ENCODE measurements at regions not wholly inside any gene's neighbourhood (a gene's known extent, or its start where the extent isn't known, plus 50 kb on each side); places are given as distances from the start of the nearest gene placed in this dataset.
"Not testable (repeated sequence)": the region's sequence is repeated elsewhere in the genome, so short reads cannot be mapped to it uniquely, and the experiment has no call there.

DNA sequence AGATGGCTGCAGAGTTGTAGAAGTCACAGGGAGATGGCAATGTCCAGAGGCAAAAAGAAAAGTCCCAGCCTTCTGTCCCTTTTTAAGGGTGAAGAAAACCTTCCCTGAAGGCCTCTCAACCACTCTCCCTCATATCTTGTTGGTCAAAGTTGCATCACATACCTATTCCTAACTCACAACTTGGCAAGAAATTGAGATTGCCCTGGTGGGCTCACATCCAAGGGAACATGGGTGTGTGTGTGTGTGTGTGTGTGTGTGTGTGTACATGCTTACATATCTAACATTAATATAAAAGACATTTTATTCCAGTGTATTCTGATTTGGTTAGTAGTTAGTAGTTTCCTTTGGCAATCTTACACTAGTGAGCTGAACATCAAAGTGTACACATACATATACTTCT is 144.3 kb upstream of the SALL4 start:
- Histone ChIP-seq H3K27ac (no peak overlapping the region), H3K4me3 (no peak overlapping the region)
- DNase-seq (ENCODE audit: low spot score) = no peak

DNA sequence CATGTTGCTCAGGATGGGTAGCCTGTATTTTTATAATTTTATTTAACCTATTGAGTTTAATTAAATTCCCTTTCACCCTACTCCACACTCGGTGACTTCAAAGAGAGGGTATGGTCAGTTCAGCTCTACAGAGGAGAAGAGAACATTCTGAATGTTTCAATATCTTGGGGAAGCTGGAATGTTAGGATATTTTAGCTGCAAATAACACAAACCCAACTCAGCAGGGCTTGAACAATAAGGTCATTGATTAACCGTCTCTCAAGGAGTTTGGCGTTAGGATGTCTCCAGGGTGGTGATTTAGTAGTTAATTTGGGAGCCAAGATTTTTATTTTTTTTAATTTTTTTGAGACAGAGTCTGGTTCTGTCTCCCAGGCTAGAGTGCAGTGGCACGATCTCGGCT is 143.6 kb upstream of the SALL4 start:
- TF ChIP-seq, protein P1, sequence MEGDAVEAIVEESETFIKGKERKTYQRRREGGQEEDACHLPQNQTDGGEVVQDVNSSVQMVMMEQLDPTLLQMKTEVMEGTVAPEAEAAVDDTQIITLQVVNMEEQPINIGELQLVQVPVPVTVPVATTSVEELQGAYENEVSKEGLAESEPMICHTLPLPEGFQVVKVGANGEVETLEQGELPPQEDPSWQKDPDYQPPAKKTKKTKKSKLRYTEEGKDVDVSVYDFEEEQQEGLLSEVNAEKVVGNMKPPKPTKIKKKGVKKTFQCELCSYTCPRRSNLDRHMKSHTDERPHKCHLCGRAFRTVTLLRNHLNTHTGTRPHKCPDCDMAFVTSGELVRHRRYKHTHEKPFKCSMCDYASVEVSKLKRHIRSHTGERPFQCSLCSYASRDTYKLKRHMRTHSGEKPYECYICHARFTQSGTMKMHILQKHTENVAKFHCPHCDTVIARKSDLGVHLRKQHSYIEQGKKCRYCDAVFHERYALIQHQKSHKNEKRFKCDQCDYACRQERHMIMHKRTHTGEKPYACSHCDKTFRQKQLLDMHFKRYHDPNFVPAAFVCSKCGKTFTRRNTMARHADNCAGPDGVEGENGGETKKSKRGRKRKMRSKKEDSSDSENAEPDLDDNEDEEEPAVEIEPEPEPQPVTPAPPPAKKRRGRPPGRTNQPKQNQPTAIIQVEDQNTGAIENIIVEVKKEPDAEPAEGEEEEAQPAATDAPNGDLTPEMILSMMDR (IDR thresholded peaks at IDR 0.05) = no peak

More for the DNA sequence above, 144.3 kb upstream of the SALL4 start:
- TF ChIP-seq, protein P1 (IDR thresholded peaks at IDR 0.05) = no peak

DNA sequence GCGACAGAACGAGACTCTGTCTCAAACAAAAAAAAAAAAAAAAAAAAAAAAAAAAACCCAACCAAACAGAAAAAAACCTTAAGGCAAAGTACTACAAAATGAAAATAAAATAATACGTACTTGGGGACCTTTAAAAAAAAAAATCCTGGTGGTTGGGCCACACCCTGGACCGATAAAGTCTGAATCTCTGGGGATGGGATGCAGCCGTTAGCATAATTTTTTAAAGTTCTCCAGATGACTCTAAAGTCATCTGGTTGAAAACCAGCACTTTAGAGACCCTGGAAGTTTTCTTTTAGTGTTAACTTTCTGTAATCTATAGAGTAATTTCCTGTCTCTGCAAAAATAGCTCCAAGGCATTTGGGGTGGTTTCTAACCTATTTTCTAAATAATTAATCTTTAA is 142.9 kb upstream of the SALL4 start:
- DNase-seq (ENCODE audit: low spot score) = no peak
- TF ChIP-seq, protein P1 (IDR thresholded peaks at IDR 0.05) = no peak
- Histone ChIP-seq H3K27ac (no peak overlapping the region), H3K4me3 (no peak overlapping the region)

More for the DNA sequence above, 143.6 kb upstream of the SALL4 start:
- no peak overlapping the region for H3K4me3 ChIP-seq
- H3K27ac ChIP-seq = no peak overlapping the region
- DNase-seq (ENCODE audit: low spot score) = no peak

DNA sequence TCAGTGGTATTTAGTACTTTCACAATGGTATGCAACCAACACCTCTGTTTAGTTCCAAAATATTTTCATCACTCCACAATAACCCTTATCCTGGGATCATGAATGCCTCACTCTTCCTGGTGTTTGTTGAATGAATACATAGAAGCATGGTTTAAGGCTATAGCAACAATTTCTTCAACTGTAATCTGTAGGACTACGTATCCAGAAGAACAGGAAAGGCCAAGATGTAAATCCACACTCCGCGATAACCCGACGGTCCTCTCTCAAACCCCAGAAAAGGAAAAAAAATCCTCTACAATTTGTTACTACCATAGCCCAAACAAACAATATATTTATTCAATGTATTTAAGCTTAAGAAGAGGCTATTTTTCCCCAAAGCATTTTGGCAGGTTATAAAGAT is 141.4 kb upstream of the SALL4 start:
- no peak for DNase-seq (ENCODE audit: low spot score)
- H3K27ac ChIP-seq = no peak overlapping the region
- TF ChIP-seq, protein P1 (IDR thresholded peaks at IDR 0.05) = no peak
- no peak overlapping the region for H3K4me3 ChIP-seq

DNA sequence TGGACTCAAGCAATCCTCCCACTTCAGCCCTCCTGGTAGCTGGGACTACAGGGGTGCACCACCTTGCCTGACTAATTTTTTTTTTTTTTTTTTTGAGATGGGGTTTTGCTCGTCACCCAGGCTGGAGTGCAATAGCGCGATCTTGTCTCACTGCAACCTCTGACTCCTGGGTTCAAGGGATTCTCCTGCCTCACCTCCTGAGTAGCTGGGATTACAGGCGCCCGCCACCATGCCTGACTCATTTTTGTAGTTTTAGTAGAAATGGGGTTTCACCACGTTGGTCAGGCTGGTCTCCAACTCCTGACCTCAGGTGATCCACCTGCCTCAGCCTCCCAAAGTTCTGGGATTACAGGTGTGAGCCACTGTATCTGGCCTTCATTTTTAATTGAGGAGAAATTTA is 141.0 kb upstream of the SALL4 start:
- not testable (repeated sequence) for H3K4me3 ChIP-seq; H3K27ac ChIP-seq; DNase-seq (ENCODE audit: low spot score)

DNA sequence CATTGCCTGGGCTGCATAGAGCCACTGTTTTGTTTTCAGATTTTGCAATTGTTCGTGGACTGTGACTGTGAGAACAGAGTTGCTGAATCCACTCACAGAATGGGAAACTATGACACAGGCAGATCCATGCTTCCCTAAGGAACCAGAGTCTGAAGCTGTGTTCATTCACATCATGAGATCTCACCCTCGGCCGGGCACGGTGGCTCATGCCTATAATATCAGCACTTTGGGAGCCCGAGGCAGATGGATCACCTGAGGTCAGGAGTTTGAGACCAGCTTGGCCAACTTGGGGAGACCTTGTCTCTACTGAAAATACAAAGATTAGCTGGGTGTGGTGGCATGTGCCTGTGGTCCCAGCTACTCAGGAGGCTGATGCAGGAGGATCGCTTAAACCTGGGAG is 139.2 kb upstream of the SALL4 start:
- Histone ChIP-seq H3K4me3 (no peak overlapping the region), H3K27ac (no peak overlapping the region)
- TF ChIP-seq, protein P1 (IDR thresholded peaks at IDR 0.05) = no peak
- no peak for DNase-seq (ENCODE audit: low spot score)

DNA sequence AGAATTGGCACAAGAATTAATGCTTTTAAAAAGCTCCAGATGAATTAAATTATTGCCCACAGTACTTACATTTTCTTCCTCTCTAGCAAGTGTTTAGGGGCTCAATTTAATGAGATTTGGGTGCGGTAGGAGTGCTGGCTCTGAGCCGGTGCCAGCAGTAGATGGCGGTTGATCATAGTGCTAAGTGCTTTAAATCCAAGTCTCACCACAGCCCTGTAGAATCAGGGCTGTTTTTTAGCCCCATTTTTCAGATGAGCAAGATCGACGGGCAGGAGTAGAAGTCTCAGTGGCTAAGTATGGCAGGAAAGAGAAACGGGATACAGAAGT is 136.9 kb upstream of the SALL4 start:
- H3K4me3 ChIP-seq = no peak overlapping the region
- TF ChIP-seq, protein P1 (IDR thresholded peaks at IDR 0.05) = no peak
- DNase-seq (ENCODE audit: low spot score) = no peak
- no peak overlapping the region for H3K27ac ChIP-seq
